ENCODE measurements at regions not wholly inside any gene's neighbourhood (a gene's known extent, or its start where the extent isn't known, plus 50 kb on each side); places are given as distances from the start of the nearest gene placed in this dataset.

GRCh38 chr18:38010037-38010436 lies 444.4 kb upstream of the CELF4 start:
- Histone ChIP-seq H3K9me3 (no peaks in the 10 kb centered on the region), H3K27me3 (ENCODE audit: low read depth) (no peaks in the 10 kb centered on the region), H3K4me3 (no peak overlapping the region), H3K36me3 (replicated peaks) (no peaks in the 10 kb centered on the region), H3K4me1 (no peaks in the 10 kb centered on the region)
- in situ Hi-C loops (cut with MboI; ENCODE audit: low sequenced_read_pairs) = no loop called here
- no peak for DNase-seq (ENCODE audit: low spot score in 2 of 2)

DNA sequence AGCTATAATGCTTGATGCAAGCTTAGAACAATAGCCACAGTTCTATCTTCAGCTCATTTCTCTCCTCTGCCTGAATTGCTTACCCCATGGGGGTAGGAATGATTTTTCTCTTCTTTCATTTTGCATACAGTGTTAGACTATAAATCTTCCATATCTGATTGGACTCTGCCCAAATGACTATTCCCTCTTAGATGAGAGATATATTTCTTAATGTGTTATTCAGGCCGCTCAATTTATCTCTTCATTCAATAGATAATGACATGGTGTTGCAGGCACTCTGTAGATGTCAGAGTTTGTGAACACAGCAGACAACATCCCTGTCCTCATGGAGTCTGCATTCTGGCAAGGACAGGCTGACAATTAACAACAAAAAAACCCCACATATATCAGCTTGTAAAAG lies 443.7 kb upstream of the CELF4 start:
- Histone ChIP-seq H3K36me3 (replicated peaks) (no peaks in the 10 kb centered on the region), H3K9me3 (no peaks in the 10 kb centered on the region), H3K4me3 (no peak overlapping the region), H3K27me3 (ENCODE audit: low read depth) (no peaks in the 10 kb centered on the region), H3K4me1 (no peaks in the 10 kb centered on the region)
- DNase-seq (ENCODE audit: low spot score in 2 of 2) = no peak
- in situ Hi-C loops (cut with MboI; ENCODE audit: low sequenced_read_pairs) = no loop called here

GRCh38 chr18:38007676-38008330 lies 442.2 kb upstream of the CELF4 start:
- DNase-seq (ENCODE audit: low spot score in 2 of 2) = no peak
- H3K9me3 ChIP-seq = no peaks in the 10 kb centered on the region
- no peaks in the 10 kb centered on the region for H3K36me3 ChIP-seq (replicated peaks)
- in situ Hi-C loops (cut with MboI; ENCODE audit: low sequenced_read_pairs) = no loop called here
- no peak overlapping the region for H3K4me3 ChIP-seq
- no peaks in the 10 kb centered on the region for H3K27me3 ChIP-seq (ENCODE audit: low read depth)
- H3K4me1 ChIP-seq = no peaks in the 10 kb centered on the region

DNA sequence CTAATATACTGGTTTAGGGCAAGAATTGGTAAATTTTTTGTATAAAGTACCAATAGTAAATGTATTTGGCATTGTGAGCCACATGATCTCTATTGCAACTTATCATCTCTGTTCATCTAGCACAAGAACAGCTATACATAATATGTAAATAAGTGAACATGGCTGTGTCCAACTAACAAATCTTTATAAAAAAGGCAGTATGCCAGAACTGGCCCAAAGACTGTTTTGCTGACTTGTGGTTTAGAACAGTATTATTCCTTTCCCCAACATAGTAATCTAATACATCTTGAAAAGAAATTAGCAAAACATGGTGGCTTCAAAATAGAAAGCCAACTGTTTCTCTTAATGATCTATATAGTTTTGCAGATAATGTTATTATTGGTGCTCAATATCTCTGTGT lies 441.4 kb upstream of the CELF4 start:
- DNase-seq (ENCODE audit: low spot score in 2 of 2) = no peak
- Histone ChIP-seq H3K9me3 (no peaks in the 10 kb centered on the region), H3K4me3 (no peak overlapping the region), H3K27me3 (ENCODE audit: low read depth) (no peaks in the 10 kb centered on the region), H3K4me1 (no peaks in the 10 kb centered on the region), H3K36me3 (replicated peaks) (no peaks in the 10 kb centered on the region)
- in situ Hi-C loops (cut with MboI; ENCODE audit: low sequenced_read_pairs) = no loop called here

DNA sequence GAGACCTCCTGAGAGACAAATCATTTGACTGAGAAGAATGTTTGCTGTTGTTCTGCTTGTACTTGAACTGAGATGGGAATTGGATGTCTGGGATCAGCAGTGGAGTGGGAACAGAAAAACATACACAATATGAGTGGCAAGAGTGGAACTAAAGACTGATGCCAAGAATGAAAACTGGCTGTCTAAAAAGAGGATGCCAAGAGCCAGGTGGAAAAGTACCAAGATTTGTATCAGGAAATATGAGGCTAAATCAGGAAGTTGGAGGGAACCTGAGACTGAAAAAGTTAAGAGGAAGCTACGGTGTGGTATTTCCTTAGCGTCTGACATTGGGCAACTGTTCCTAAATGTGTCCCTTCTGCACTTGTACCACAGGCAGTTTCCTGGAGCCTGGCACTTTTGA lies 440.9 kb upstream of the CELF4 start:
- in situ Hi-C loops (cut with MboI; ENCODE audit: low sequenced_read_pairs) = no loop called here
- H3K36me3 ChIP-seq (replicated peaks) = no peaks in the 10 kb centered on the region
- H3K4me3 ChIP-seq = no peak overlapping the region
- H3K4me1 ChIP-seq = no peaks in the 10 kb centered on the region
- H3K9me3 ChIP-seq = no peaks in the 10 kb centered on the region
- H3K27me3 ChIP-seq (ENCODE audit: low read depth) = no peaks in the 10 kb centered on the region
- DNase-seq (ENCODE audit: low spot score in 2 of 2) = no peak

- H3K4me3 ChIP-seq = no peak overlapping the region
- in situ Hi-C loops (cut with MboI; ENCODE audit: low sequenced_read_pairs) = no loop called here
Observed at GRCh38 chr18:37997695-37998094, 432.1 kb upstream of the CELF4 start.

DNA sequence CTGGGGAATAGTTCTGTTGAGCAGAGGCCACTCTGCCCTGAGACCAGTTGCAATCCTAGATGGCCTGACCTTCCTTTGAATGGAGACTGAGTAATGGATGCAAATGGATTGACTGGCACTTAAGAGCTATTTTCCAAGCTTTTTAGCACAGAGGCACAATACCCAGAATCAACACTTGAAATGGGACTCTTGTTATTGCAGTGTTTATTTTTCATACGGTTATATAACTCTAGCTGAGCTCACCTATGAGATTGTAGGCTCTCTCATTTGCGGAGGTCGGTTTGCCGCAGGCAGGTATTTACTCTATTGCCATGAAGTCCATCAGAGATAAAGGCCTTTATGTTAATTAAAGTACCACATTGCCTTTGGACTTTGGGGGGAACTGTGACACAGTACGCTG lies 422.3 kb upstream of the CELF4 start:
- Histone ChIP-seq H3K4me1 (no peaks in the 10 kb centered on the region), H3K4me3 (no peak overlapping the region), H3K9me3 (no peaks in the 10 kb centered on the region), H3K27me3 (ENCODE audit: low read depth) (no peaks in the 10 kb centered on the region), H3K36me3 (replicated peaks) (no peaks in the 10 kb centered on the region)
- in situ Hi-C loops (cut with MboI; ENCODE audit: low sequenced_read_pairs) = no loop called here
- no peak for DNase-seq (ENCODE audit: low spot score in 2 of 2)

More at GRCh38 chr18:37997695-37998094, 432.1 kb upstream of the CELF4 start:
- no peak for DNase-seq (ENCODE audit: low spot score in 2 of 2)
- H3K36me3 ChIP-seq (replicated peaks) = no peaks in the 10 kb centered on the region
- H3K27me3 ChIP-seq (ENCODE audit: low read depth) = no peaks in the 10 kb centered on the region
- no peaks in the 10 kb centered on the region for H3K9me3 ChIP-seq
- no peaks in the 10 kb centered on the region for H3K4me1 ChIP-seq

DNA sequence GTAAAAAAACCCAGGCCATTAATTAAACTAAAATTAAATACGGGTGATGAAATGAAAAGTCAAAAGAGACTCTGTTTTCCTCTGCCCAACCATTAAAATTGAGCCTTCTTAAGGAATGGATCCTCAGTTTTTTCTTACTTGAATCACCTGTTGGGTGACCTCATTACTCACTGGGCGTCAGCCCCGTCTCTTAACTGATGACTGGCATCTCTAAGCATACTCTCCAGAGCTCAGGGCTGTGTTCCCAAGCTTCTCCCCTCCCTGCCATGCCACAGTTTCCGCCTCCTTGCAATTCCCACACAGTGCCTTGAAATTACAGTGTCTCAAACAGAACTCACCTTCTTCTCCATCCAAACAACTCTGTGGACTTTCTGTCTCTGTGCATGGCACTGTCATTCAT lies 421.1 kb upstream of the CELF4 start:
- Histone ChIP-seq H3K4me1 (no peaks in the 10 kb centered on the region), H3K4me3 (no peak overlapping the region), H3K9me3 (no peaks in the 10 kb centered on the region), H3K36me3 (replicated peaks) (no peaks in the 10 kb centered on the region), H3K27me3 (ENCODE audit: low read depth) (no peaks in the 10 kb centered on the region)
- in situ Hi-C loops (cut with MboI; ENCODE audit: low sequenced_read_pairs) = no loop called here
- no peak for DNase-seq (ENCODE audit: low spot score in 2 of 2)

- Histone ChIP-seq H3K4me1 (no peaks in the 10 kb centered on the region), H3K27me3 (ENCODE audit: low read depth) (no peaks in the 10 kb centered on the region), H3K9me3 (no peaks in the 10 kb centered on the region), H3K36me3 (replicated peaks) (no peaks in the 10 kb centered on the region), H3K4me3 (no peak overlapping the region)
- DNase-seq (ENCODE audit: low spot score in 2 of 2) = no peak
- in situ Hi-C loops (cut with MboI; ENCODE audit: low sequenced_read_pairs) = no loop called here
Observed at GRCh38 chr18:37985126-37985525, 419.5 kb upstream of the CELF4 start.

GRCh38 chr18:37980556-37980955 lies 415.0 kb upstream of the CELF4 start:
- Histone ChIP-seq H3K36me3 (replicated peaks) (no peaks in the 10 kb centered on the region), H3K9me3 (no peaks in the 10 kb centered on the region), H3K27me3 (ENCODE audit: low read depth) (no peaks in the 10 kb centered on the region), H3K4me1 (no peaks in the 10 kb centered on the region), H3K4me3 (no peak overlapping the region)
- in situ Hi-C loops (cut with MboI; ENCODE audit: low sequenced_read_pairs) = no loop called here
- DNase-seq (ENCODE audit: low spot score in 2 of 2) = no peak

DNA sequence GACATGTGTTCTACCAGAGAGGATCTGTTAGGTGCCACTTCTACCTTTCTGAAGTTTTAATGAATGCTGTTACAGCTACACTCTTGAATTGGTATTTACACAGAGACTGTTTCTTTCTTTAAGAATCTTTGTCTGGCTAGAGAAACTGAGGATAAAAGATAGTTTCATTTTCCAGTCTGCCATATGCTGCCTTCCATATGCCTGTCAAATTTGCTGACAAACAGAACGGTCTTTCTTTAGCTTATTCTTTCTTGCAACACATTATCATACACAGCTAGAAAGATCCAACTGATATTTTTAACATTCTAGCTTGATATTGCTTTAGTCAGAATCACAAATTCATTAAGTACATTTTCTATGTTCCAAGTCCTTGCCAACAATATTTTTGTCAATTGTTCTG lies 409.8 kb upstream of the CELF4 start:
- no peak for DNase-seq (ENCODE audit: low spot score in 2 of 2)
- in situ Hi-C loops (cut with MboI; ENCODE audit: low sequenced_read_pairs) = no loop called here
- H3K36me3 ChIP-seq (replicated peaks) = no peaks in the 10 kb centered on the region

GRCh38 chr18:37967261-37967660 lies 401.7 kb upstream of the CELF4 start:
- Histone ChIP-seq H3K9me3 (no peaks in the 10 kb centered on the region), H3K4me1 (no peaks in the 10 kb centered on the region), H3K4me3 (no peak overlapping the region), H3K27me3 (ENCODE audit: low read depth) (no peaks in the 10 kb centered on the region), H3K36me3 (replicated peaks) (no peaks in the 10 kb centered on the region)
- in situ Hi-C loops (cut with MboI; ENCODE audit: low sequenced_read_pairs) = no loop called here
- DNase-seq (ENCODE audit: low spot score in 2 of 2) = no peak

More for the DNA sequence above, 409.8 kb upstream of the CELF4 start:
- no peaks in the 10 kb centered on the region for H3K9me3 ChIP-seq
- H3K4me3 ChIP-seq = no peak overlapping the region
- no peaks in the 10 kb centered on the region for H3K4me1 ChIP-seq
- H3K27me3 ChIP-seq (ENCODE audit: low read depth) = no peaks in the 10 kb centered on the region

DNA sequence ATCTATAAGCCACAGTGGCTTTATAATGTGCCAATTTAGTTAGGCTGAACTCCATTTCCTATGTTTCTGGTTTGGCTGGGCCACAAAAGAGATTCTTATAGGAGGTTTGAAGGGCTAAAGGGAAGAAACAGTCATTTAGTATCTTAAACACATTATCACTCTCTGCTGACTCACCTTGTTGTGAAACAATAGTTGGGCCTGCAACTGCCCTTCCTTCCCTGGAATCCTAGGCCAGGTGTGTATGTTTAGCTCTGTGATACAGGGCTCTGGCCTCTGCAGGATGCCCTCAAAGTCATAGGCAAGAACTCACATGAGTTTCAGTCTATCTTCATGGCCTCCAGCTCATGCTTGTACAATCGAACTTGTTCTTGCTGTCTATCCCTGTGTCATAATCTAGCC lies 400.0 kb upstream of the CELF4 start:
- in situ Hi-C loops (cut with MboI; ENCODE audit: low sequenced_read_pairs) = no loop called here
- no peaks in the 10 kb centered on the region for H3K4me1 ChIP-seq
- H3K36me3 ChIP-seq (replicated peaks) = no peaks in the 10 kb centered on the region
- H3K9me3 ChIP-seq = no peaks in the 10 kb centered on the region
- H3K27me3 ChIP-seq (ENCODE audit: low read depth) = no peaks in the 10 kb centered on the region
- H3K4me3 ChIP-seq = no peak overlapping the region
- DNase-seq (ENCODE audit: low spot score in 2 of 2) = no peak

- in situ Hi-C loops (cut with MboI; ENCODE audit: low sequenced_read_pairs) = no loop called here
- no peaks in the 10 kb centered on the region for H3K36me3 ChIP-seq (replicated peaks)
- no peak for DNase-seq (ENCODE audit: low spot score in 2 of 2)
- H3K9me3 ChIP-seq = no peaks in the 10 kb centered on the region
- no peaks in the 10 kb centered on the region for H3K4me1 ChIP-seq
- H3K27me3 ChIP-seq (ENCODE audit: low read depth) = no peaks in the 10 kb centered on the region
- H3K4me3 ChIP-seq = no peak overlapping the region
Observed at GRCh38 chr18:37964885-37965571, 399.4 kb upstream of the CELF4 start.

- Histone ChIP-seq H3K4me3 (no peak overlapping the region), H3K9me3 (no peaks in the 10 kb centered on the region), H3K27me3 (ENCODE audit: low read depth) (no peaks in the 10 kb centered on the region), H3K4me1 (no peaks in the 10 kb centered on the region), H3K36me3 (replicated peaks) (no peaks in the 10 kb centered on the region)
- in situ Hi-C loops (cut with MboI; ENCODE audit: low sequenced_read_pairs) = no loop called here
- DNase-seq (ENCODE audit: low spot score in 2 of 2) = no peak
Observed at GRCh38 chr18:37963837-37964236, 398.2 kb upstream of the CELF4 start.
